HepG2 (cell line): ENCODE measurements at regions not wholly inside any gene's neighbourhood (a gene's known extent, or its start where the extent isn't known, plus 50 kb on each side); places are given as distances from the start of the nearest gene placed in this dataset.

ENCODE experiments used
- ATAC-seq: fragments of 200-7000 bp; cut with Tn5 transposase; 3 replicates; pipeline ENCODE4 v1.9.1; 2020; ENCODE audit warnings: mild to moderate bottlenecking, moderate library complexity
- BruUV-seq: library from RNA; stranded (reverse); fragments of 400-500 nt; replicated peaks from 2 replicates; lab custom pipeline; 2021; lab: Mats Ljungman, UMichigan
- CTCF ChIA-PET: fragments of 300-600 bp; formaldehyde crosslinking; extraction: SDS; loops from one replicate; lab custom pipeline; 2021; ENCODE audit warnings: low total read pairs, inconsistent platforms, low intra/inter-chr PET ratio; lab: Yijun Ruan, JAX
- POLR2A ChIA-PET: fragments of 350-600 bp; sonication (Branson Sonifier 250); formaldehyde crosslinking; loops from one replicate; lab custom pipeline; 2020; ENCODE audit warnings: antibody characterized with exemption, inconsistent platforms; lab: Yijun Ruan, JAX
- DNase-seq: peaks from one replicate; pipeline ENCODE4 v3.0.0-alpha.2; 2015; ENCODE audit warnings: low spot score
- FAIRE-seq: peaks from 3 replicates; lab custom pipeline; 2011; peaks lifted over from hg19 to GRCh38; lab: Jason Lieb, UNC
- H2AFZ ChIP-seq: one replicate; pipeline ENCODE4 v1.6.1; 2011; ENCODE audit warnings: low read length, inconsistent platforms
- H3K27ac ChIP-seq: fragments of 300-600 bp; 3 replicates; pipeline ENCODE4 v1.8.0; 2011; ENCODE audit warnings: mixed run types, mild to moderate bottlenecking, mixed read lengths, low read length, inconsistent platforms; ENCODE audit not compliant: insufficient read depth; ENCODE audit errors: extremely low read length
- H3K27me3 ChIP-seq, 2 experiments: fragments of 200-600 bp in 1 of 2; 2 replicates in 1 of 2; 3 replicates in 1 of 2; pipeline versions ENCODE4 v1.6.0 to v1.8.0; 2011; ENCODE audit warnings: low read length in 2 of 2, mild to moderate bottlenecking in 2 of 2, moderate library complexity in 2 of 2, inconsistent platforms in 1 of 2; ENCODE audit not compliant: insufficient read depth in 2 of 2, control insufficient read depth in 1 of 2
- H3K36me3 ChIP-seq, 2 experiments: fragments of 200-600 bp in 1 of 2; replicated peaks in 1 of 2; 2 replicates in 1 of 2; 3 replicates in 1 of 2; pipeline versions ENCODE4 v1.5.1 to v1.8.0; 2011; ENCODE audit warnings: low read length in 2 of 2, inconsistent platforms in 1 of 2; ENCODE audit not compliant: insufficient read depth in 2 of 2, control insufficient read depth in 1 of 2
- H3K4me1 ChIP-seq: 2 replicates; pipeline ENCODE4 v1.5.1; 2012; ENCODE audit warnings: low read length, inconsistent platforms; ENCODE audit not compliant: insufficient read depth
- H3K4me2 ChIP-seq: 2 replicates; pipeline ENCODE4 v1.6.0; 2011; ENCODE audit warnings: low read depth, low read length, inconsistent platforms
- H3K4me3 ChIP-seq, 3 experiments: fragments of 200-600 bp in 1 of 3; sonication (generic), shearing (Covaris generic) in 1 of 3; replicated peaks in 1 of 3; 2 replicates each; pipeline ENCODE4 v1.5.1; 2011 to 2016; ENCODE audit warnings: low read length in 3 of 3, inconsistent platforms in 2 of 3, low read depth in 2 of 3, mild to moderate bottlenecking in 2 of 3, control low read depth in 1 of 3, mixed read lengths in 1 of 3; ENCODE audit not compliant: insufficient read depth in 1 of 3
- H3K79me2 ChIP-seq: one replicate; pipeline ENCODE4 v1.6.1; 2011; ENCODE audit warnings: low read length, inconsistent platforms; ENCODE audit not compliant: insufficient read depth
- H3K9ac ChIP-seq: 2 replicates; pipeline ENCODE4 v1.6.0; 2011; ENCODE audit warnings: mild to moderate bottlenecking, low read depth, low read length, inconsistent platforms; ENCODE audit not compliant: insufficient read depth
- H3K9me3 ChIP-seq: 2 replicates; pipeline ENCODE4 v1.5.1; 2012; ENCODE audit warnings: mild to moderate bottlenecking, low read length
- H4K20me1 ChIP-seq: 2 replicates; pipeline ENCODE4 v1.6.0; 2011; ENCODE audit warnings: inconsistent platforms, mild to moderate bottlenecking, low read length, moderate library complexity; ENCODE audit not compliant: insufficient read depth
- ELF1 ChIP-seq: sonication (generic); formaldehyde crosslinking; IDR thresholded peaks from 2 replicates; pipeline ENCODE4 v1.4.0; 2020; ENCODE audit warnings: missing genetic modification reagents
- ELF4 ChIP-seq: sonication (generic); formaldehyde crosslinking; IDR thresholded peaks from 2 replicates; pipeline ENCODE4 v1.5.0; 2020; ENCODE audit warnings: missing genetic modification reagents, mild to moderate bottlenecking, moderate library complexity, borderline replicate concordance
- GFI1 ChIP-seq: sonication (generic); formaldehyde crosslinking; IDR thresholded peaks from 2 replicates; pipeline ENCODE4 v1.5.0; 2020; ENCODE audit warnings: missing genetic modification reagents, mild to moderate bottlenecking, borderline replicate concordance
- KDM5B ChIP-seq: sonication (generic); formaldehyde crosslinking; IDR thresholded peaks from 2 replicates; pipeline ENCODE4 v1.4.0; 2020; ENCODE audit warnings: missing genetic modification reagents, mild to moderate bottlenecking, borderline replicate concordance
- MED1 ChIP-seq: sonication (generic); formaldehyde crosslinking; IDR thresholded peaks from 2 replicates; pipeline ENCODE4 v1.4.0; 2020; ENCODE audit warnings: missing genetic modification reagents
- NFKB2 ChIP-seq: sonication (generic); formaldehyde crosslinking; IDR thresholded peaks from 2 replicates; pipeline ENCODE4 v1.4.0; 2020; ENCODE audit warnings: missing genetic modification reagents, borderline replicate concordance
- ONECUT2 ChIP-seq: sonication (generic); formaldehyde crosslinking; IDR thresholded peaks from 2 replicates; pipeline ENCODE4 v1.4.0; 2020; ENCODE audit warnings: missing genetic modification reagents
- ZNF354B ChIP-seq: sonication (generic); formaldehyde crosslinking; IDR thresholded peaks from 2 replicates; pipeline ENCODE4 v1.8.0; 2022; ENCODE audit warnings: mild to moderate bottlenecking, missing genetic modification reagents
- ZNF678 ChIP-seq: sonication (generic); formaldehyde crosslinking; IDR thresholded peaks from 2 replicates; pipeline ENCODE4 v1.4.0; 2020; ENCODE audit warnings: mild to moderate bottlenecking, missing genetic modification reagents
- ZNF780A ChIP-seq: sonication (generic); formaldehyde crosslinking; IDR thresholded peaks from 2 replicates; pipeline ENCODE4 v1.8.0; 2022; ENCODE audit warnings: mild to moderate bottlenecking, missing genetic modification reagents, moderate library complexity
- WGBS: methylation state at CpG from one replicate; pipeline ENCODE4 v1.1.6; 2017; ENCODE audit warnings: low lambda C conversion rate; 5-methylcytosine and 5-hydroxymethylcytosine counted together
- in situ Hi-C: cut with HindIII; loops from 2 replicates; pipeline ENCODE4 v1.10.0; 2017; ENCODE audit warnings: low pct_unique_long_range_greater_than_20kb; ENCODE audit not compliant: extremely low pct_ligation_motif_present
- intact Hi-C: fragments of 100-400 bp; cut with micrococcal nuclease; formaldehyde crosslinking; loops from one replicate; pipeline ENCODE4 v1.10.0; 2022; ENCODE audit not compliant: unreplicated experiment
- TF ChIP-seq, protein P1 (sequence below): sonication (generic); formaldehyde crosslinking; IDR thresholded peaks from 2 replicates; pipeline ENCODE4 v1.4.0; 2020; ENCODE audit warnings: missing genetic modification reagents, mild to moderate bottlenecking, borderline replicate concordance
- TF ChIP-seq, protein P2 (sequence below): sonication (generic); formaldehyde crosslinking; IDR thresholded peaks from one replicate; pipeline ENCODE4 v1.5.1; 2020; ENCODE audit warnings: mild to moderate bottlenecking, missing genetic modification reagents; ENCODE audit errors: not compliant biosample characterization
- TF ChIP-seq, protein P3 (sequence below): IDR thresholded peaks from 2 replicates; pipeline ENCODE4 v1.6.1; 2016; ENCODE audit warnings: low read depth, borderline replicate concordance

DNA sequence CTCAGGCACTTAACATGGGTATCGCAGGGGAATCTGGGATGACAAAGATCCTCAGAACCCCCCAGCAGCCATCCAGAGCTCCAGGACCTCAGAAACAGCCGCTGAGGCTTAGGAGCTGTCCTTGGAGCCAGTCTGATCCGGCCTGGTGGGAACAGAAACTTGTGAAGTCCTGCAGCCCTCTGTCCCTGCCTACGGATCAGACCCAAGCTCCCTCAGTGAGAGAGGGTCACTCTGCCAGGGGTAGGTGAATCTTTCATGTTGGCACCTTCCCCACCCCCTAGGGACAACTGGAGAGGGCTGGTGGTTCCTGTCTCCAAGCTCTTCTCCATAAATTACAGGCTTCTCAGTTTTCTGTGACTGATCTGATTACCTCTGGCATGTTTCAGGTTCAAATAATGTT is 122.3 kb downstream of the TLR5 start:
- 6% methylated on average over 2 of the region's 4 CpGs for WGBS
- CTCF ChIA-PET = no interaction called here
- H3K4me1 ChIP-seq = no peaks in the 10 kb centered on the region
- TF ChIP-seq MED1 (CRISPR knock-in tag) (no peak), ZNF354B (CRISPR knock-in tag) (no peak), GFI1 (CRISPR knock-in tag) (no peak), KDM5B (CRISPR knock-in tag) (no peak), ZNF678 (no peak), ELF4 (CRISPR knock-in tag) (no peak), ZNF780A (CRISPR knock-in tag) (no peak), ELF1 (CRISPR knock-in tag) (no peak), NFKB2 (CRISPR knock-in tag) (no peak), ONECUT2 (CRISPR knock-in tag) (no peak)
- TF ChIP-seq, protein P1, sequence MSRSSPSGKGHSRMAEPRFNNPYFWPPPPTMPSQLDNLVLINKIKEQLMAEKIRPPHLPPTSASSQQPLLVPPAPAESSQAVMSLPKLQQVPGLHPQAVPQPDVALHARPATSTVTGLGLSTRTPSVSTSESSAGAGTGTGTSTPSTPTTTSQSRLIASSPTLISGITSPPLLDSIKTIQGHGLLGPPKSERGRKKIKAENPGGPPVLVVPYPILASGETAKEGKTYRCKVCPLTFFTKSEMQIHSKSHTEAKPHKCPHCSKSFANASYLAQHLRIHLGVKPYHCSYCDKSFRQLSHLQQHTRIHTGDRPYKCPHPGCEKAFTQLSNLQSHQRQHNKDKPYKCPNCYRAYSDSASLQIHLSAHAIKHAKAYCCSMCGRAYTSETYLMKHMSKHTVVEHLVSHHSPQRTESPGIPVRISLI (CRISPR knock-in tag) = no peak
- TF ChIP-seq, protein P2, sequence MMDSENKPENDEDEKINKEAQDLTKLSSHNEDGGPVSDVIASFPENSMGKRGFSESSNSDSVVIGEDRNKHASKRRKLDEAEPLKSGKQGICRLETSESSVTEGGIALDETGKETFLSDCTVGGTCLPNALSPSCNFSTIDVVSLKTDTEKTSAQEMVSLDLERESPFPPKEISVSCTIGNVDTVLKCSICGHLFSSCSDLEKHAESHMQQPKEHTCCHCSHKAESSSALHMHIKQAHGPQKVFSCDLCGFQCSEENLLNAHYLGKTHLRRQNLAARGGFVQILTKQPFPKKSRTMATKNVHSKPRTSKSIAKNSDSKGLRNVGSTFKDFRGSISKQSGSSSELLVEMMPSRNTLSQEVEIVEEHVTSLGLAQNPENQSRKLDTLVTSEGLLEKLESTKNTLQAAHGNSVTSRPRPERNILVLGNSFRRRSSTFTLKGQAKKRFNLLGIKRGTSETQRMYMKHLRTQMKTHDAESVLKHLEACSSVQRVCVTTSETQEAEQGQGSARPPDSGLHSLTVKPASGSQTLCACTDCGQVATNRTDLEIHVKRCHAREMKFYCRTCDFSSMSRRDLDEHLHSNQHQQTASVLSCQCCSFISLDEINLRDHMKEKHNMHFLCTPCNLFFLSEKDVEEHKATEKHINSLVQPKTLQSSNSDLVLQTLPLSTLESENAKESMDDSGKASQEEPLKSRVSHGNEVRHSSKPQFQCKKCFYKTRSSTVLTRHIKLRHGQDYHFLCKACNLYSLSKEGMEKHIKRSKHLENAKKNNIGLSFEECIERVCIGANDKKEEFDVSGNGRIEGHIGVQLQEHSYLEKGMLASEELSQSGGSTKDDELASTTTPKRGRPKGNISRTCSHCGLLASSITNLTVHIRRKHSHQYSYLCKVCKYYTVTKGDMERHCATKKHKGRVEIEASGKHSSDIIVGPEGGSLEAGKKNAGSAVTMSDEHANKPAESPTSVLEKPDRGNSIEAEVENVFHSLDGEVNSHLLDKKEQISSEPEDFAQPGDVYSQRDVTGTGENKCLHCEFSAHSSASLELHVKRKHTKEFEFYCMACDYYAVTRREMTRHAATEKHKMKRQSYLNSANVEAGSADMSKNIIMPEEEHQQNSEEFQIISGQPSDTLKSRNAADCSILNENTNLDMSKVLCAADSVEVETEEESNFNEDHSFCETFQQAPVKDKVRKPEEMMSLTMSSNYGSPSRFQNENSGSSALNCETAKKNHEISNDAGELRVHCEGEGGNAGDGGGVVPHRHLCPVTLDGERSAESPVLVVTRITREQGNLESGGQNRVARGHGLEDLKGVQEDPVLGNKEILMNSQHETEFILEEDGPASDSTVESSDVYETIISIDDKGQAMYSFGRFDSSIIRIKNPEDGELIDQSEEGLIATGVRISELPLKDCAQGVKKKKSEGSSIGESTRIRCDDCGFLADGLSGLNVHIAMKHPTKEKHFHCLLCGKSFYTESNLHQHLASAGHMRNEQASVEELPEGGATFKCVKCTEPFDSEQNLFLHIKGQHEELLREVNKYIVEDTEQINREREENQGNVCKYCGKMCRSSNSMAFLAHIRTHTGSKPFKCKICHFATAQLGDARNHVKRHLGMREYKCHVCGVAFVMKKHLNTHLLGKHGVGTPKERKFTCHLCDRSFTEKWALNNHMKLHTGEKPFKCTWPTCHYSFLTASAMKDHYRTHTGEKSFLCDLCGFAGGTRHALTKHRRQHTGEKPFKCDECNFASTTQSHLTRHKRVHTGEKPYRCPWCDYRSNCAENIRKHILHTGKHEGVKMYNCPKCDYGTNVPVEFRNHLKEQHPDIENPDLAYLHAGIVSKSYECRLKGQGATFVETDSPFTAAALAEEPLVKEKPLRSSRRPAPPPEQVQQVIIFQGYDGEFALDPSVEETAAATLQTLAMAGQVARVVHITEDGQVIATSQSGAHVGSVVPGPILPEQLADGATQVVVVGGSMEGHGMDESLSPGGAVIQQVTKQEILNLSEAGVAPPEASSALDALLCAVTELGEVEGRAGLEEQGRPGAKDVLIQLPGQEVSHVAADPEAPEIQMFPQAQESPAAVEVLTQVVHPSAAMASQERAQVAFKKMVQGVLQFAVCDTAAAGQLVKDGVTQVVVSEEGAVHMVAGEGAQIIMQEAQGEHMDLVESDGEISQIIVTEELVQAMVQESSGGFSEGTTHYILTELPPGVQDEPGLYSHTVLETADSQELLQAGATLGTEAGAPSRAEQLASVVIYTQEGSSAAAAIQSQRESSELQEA = no peak
- TF ChIP-seq, protein P3, sequence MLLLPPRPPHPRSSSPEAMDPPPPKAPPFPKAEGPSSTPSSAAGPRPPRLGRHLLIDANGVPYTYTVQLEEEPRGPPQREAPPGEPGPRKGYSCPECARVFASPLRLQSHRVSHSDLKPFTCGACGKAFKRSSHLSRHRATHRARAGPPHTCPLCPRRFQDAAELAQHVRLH (CRISPR knock-in tag) = no peak

More for the DNA sequence above, 122.3 kb downstream of the TLR5 start:
- Histone ChIP-seq H4K20me1 (no peaks in the 10 kb centered on the region), H3K4me2 (no peak overlapping the region), H3K36me3 (no peaks in the 10 kb centered on the region), H3K27ac (no peak overlapping the region), H3K9ac (no peak overlapping the region), H3K27me3 (peaks cover 0 to 11% of the 10 kb centered on the region in 2 experiments; a peak in 4 of 5 replicates), H2AFZ (no peak overlapping the region), H3K9me3 (no peaks in the 10 kb centered on the region), H3K4me3 (no peak overlapping the region), H3K79me2 (no peaks in the 10 kb centered on the region)
- no peak for DNase-seq
- POLR2A ChIA-PET = no interaction called here
- in situ Hi-C loops = no loop called here
- no peak for ATAC-seq
- intact Hi-C loops = no loop called here
- no peak for FAIRE-seq
- BruUV-seq = no TSS peak
